HepG2 (cell line): ENCODE measurements at regions not wholly inside any gene's neighbourhood (a gene's known extent, or its start where the extent isn't known, plus 50 kb on each side); places are given as distances from the start of the nearest gene placed in this dataset.

Experiments used
- ATAC-seq: fragments of 200-7000 bp; cut with Tn5 transposase; 3 replicates; pipeline ENCODE4 v1.9.1; 2020; ENCODE audit warnings: mild to moderate bottlenecking, moderate library complexity
- BruUV-seq: library from RNA; stranded (reverse); fragments of 400-500 nt; replicated peaks from 2 replicates; lab custom pipeline; 2021; lab: Mats Ljungman, UMichigan
- CTCF ChIA-PET: fragments of 300-600 bp; formaldehyde crosslinking; extraction: SDS; loops from one replicate; lab custom pipeline; 2021; ENCODE audit warnings: low total read pairs, inconsistent platforms, low intra/inter-chr PET ratio; lab: Yijun Ruan, JAX
- POLR2A ChIA-PET: fragments of 350-600 bp; sonication (Branson Sonifier 250); formaldehyde crosslinking; loops from one replicate; lab custom pipeline; 2020; ENCODE audit warnings: antibody characterized with exemption, inconsistent platforms; lab: Yijun Ruan, JAX
- DNase-seq: peaks from one replicate; pipeline ENCODE4 v3.0.0-alpha.2; 2015; ENCODE audit warnings: low spot score
- FAIRE-seq: peaks from 3 replicates; lab custom pipeline; 2011; peaks lifted over from hg19 to GRCh38; lab: Jason Lieb, UNC
- H2AFZ ChIP-seq: one replicate; pipeline ENCODE4 v1.6.1; 2011; ENCODE audit warnings: low read length, inconsistent platforms
- H3K27ac ChIP-seq: fragments of 300-600 bp; 3 replicates; pipeline ENCODE4 v1.8.0; 2011; ENCODE audit warnings: mixed run types, mild to moderate bottlenecking, mixed read lengths, low read length, inconsistent platforms; ENCODE audit not compliant: insufficient read depth; ENCODE audit errors: extremely low read length
- H3K27me3 ChIP-seq, 2 experiments: fragments of 200-600 bp in 1 of 2; 2 replicates in 1 of 2; 3 replicates in 1 of 2; pipeline versions ENCODE4 v1.6.0 to v1.8.0; 2011; ENCODE audit warnings: low read length in 2 of 2, mild to moderate bottlenecking in 2 of 2, moderate library complexity in 2 of 2, inconsistent platforms in 1 of 2; ENCODE audit not compliant: insufficient read depth in 2 of 2, control insufficient read depth in 1 of 2
- H3K36me3 ChIP-seq, 2 experiments: fragments of 200-600 bp in 1 of 2; replicated peaks in 1 of 2; 2 replicates in 1 of 2; 3 replicates in 1 of 2; pipeline versions ENCODE4 v1.5.1 to v1.8.0; 2011; ENCODE audit warnings: low read length in 2 of 2, inconsistent platforms in 1 of 2; ENCODE audit not compliant: insufficient read depth in 2 of 2, control insufficient read depth in 1 of 2
- H3K4me1 ChIP-seq: 2 replicates; pipeline ENCODE4 v1.5.1; 2012; ENCODE audit warnings: low read length, inconsistent platforms; ENCODE audit not compliant: insufficient read depth
- H3K4me2 ChIP-seq: 2 replicates; pipeline ENCODE4 v1.6.0; 2011; ENCODE audit warnings: low read depth, low read length, inconsistent platforms
- H3K4me3 ChIP-seq, 3 experiments: fragments of 200-600 bp in 1 of 3; sonication (generic), shearing (Covaris generic) in 1 of 3; replicated peaks in 1 of 3; 2 replicates each; pipeline ENCODE4 v1.5.1; 2011 to 2016; ENCODE audit warnings: low read length in 3 of 3, inconsistent platforms in 2 of 3, low read depth in 2 of 3, mild to moderate bottlenecking in 2 of 3, control low read depth in 1 of 3, mixed read lengths in 1 of 3; ENCODE audit not compliant: insufficient read depth in 1 of 3
- H3K79me2 ChIP-seq: one replicate; pipeline ENCODE4 v1.6.1; 2011; ENCODE audit warnings: low read length, inconsistent platforms; ENCODE audit not compliant: insufficient read depth
- H3K9ac ChIP-seq: 2 replicates; pipeline ENCODE4 v1.6.0; 2011; ENCODE audit warnings: mild to moderate bottlenecking, low read depth, low read length, inconsistent platforms; ENCODE audit not compliant: insufficient read depth
- H3K9me3 ChIP-seq: 2 replicates; pipeline ENCODE4 v1.5.1; 2012; ENCODE audit warnings: mild to moderate bottlenecking, low read length
- H4K20me1 ChIP-seq: 2 replicates; pipeline ENCODE4 v1.6.0; 2011; ENCODE audit warnings: inconsistent platforms, mild to moderate bottlenecking, low read length, moderate library complexity; ENCODE audit not compliant: insufficient read depth
- ARNT ChIP-seq: fragments of 450-650 bp; IDR thresholded peaks from 2 replicates; pipeline ENCODE4 v1.6.1; 2017
- ATF7-NPFF ChIP-seq: sonication (generic); formaldehyde crosslinking; IDR thresholded peaks from 2 replicates; pipeline ENCODE4 v1.8.1; 2023; ENCODE audit warnings: mild to moderate bottlenecking, low read depth, missing genetic modification reagents, moderate library complexity
- CBX2 ChIP-seq, 2 experiments: fragments of 200-600 bp in 1 of 2; sonication (generic); formaldehyde crosslinking in 1 of 2; IDR thresholded peaks; 2 replicates each; pipeline versions ENCODE4 v1.7.0 to v1.8.1; 2018 to 2022; ENCODE audit warnings: low read depth in 2 of 2, low read length in 1 of 2, mild to moderate bottlenecking in 1 of 2, missing genetic modification reagents in 1 of 2
- CEBPB ChIP-seq: IDR thresholded peaks from 2 replicates; pipeline ENCODE4 v1.6.1; 2011; ENCODE audit warnings: low read depth, low read length, improper control_type of control experiment, borderline replicate concordance
- NCOR1 ChIP-seq: fragments of 200-600 bp; sonication (generic); IDR thresholded peaks from 2 replicates; pipeline ENCODE4 v1.7.0; 2017; ENCODE audit warnings: antibody characterized with exemption, low read length, borderline replicate concordance
- RARA ChIP-seq: IDR thresholded peaks from 2 replicates; pipeline ENCODE4 v1.6.1; 2016; ENCODE audit warnings: missing genetic modification reagents, missing compliant biosample characterization
- TERF1 ChIP-seq: sonication (generic); formaldehyde crosslinking; IDR thresholded peaks from 2 replicates; pipeline ENCODE4 v1.8.0; 2022; ENCODE audit warnings: mild to moderate bottlenecking, missing genetic modification reagents, moderate library complexity
- THAP11 ChIP-seq: IDR thresholded peaks from 2 replicates; pipeline ENCODE4 v1.6.1; 2016; ENCODE audit warnings: missing biosample characterization, missing genetic modification reagents
- ZNF296 ChIP-seq: sonication (generic); formaldehyde crosslinking; conservative IDR thresholded peaks from 2 replicates; pipeline ENCODE4 v1.5.0; 2020; ENCODE audit warnings: mild to moderate bottlenecking, missing genetic modification reagents
- WGBS: methylation state at CpG from one replicate; pipeline ENCODE4 v1.1.6; 2017; ENCODE audit warnings: low lambda C conversion rate; 5-methylcytosine and 5-hydroxymethylcytosine counted together
- in situ Hi-C: cut with HindIII; loops from 2 replicates; pipeline ENCODE4 v1.10.0; 2017; ENCODE audit warnings: low pct_unique_long_range_greater_than_20kb; ENCODE audit not compliant: extremely low pct_ligation_motif_present
- intact Hi-C: fragments of 100-400 bp; cut with micrococcal nuclease; formaldehyde crosslinking; loops from one replicate; pipeline ENCODE4 v1.10.0; 2022; ENCODE audit not compliant: unreplicated experiment
- TF ChIP-seq, protein P1 (sequence below): sonication (generic); formaldehyde crosslinking; IDR thresholded peaks from 2 replicates; pipeline ENCODE4 v1.8.0; 2022; ENCODE audit warnings: mild to moderate bottlenecking, missing genetic modification reagents

GRCh38 chr5:163385824-163386223, 51.6 kb upstream of the CCNG1 start:
- H3K4me1 ChIP-seq = no peaks in the 10 kb centered on the region
- ChIA-PET CTCF (no interaction called here), POLR2A (no interaction called here)
- H4K20me1 ChIP-seq = no peaks in the 10 kb centered on the region
- H3K9me3 ChIP-seq = no peaks in the 10 kb centered on the region
- H3K36me3 ChIP-seq = no peaks in the 10 kb centered on the region
- no TSS peak for BruUV-seq
- H3K9ac ChIP-seq = no peak overlapping the region
- in situ Hi-C loops (no loop called here), intact Hi-C loops (no loop called here)
- no peak for ATAC-seq
- no peak for FAIRE-seq
- H3K79me2 ChIP-seq = no peaks in the 10 kb centered on the region
- WGBS = 0% methylated on average over 1 of the region's 1 CpG
- H3K4me3 ChIP-seq = no peak overlapping the region
- H3K4me2 ChIP-seq = no peak overlapping the region
- no peak overlapping the region for H2AFZ ChIP-seq
- H3K27me3 ChIP-seq = no peaks in the 10 kb centered on the region
- H3K27ac ChIP-seq = no peak overlapping the region
- DNase-seq = no peak
- TF ChIP-seq, protein P1, sequence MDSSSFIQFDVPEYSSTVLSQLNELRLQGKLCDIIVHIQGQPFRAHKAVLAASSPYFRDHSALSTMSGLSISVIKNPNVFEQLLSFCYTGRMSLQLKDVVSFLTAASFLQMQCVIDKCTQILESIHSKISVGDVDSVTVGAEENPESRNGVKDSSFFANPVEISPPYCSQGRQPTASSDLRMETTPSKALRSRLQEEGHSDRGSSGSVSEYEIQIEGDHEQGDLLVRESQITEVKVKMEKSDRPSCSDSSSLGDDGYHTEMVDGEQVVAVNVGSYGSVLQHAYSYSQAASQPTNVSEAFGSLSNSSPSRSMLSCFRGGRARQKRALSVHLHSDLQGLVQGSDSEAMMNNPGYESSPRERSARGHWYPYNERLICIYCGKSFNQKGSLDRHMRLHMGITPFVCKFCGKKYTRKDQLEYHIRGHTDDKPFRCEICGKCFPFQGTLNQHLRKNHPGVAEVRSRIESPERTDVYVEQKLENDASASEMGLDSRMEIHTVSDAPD (CRISPR knock-in tag) = no peak
- TF ChIP-seq ARNT = no peak
- no peak for TF ChIP-seq THAP11 (CRISPR knock-in tag)
- no peak for TF ChIP-seq ATF7-NPFF (CRISPR knock-in tag)
- no peak for TF ChIP-seq ZNF296
- TF ChIP-seq TERF1 (CRISPR knock-in tag) = no peak
- no peak for TF ChIP-seq RARA (CRISPR knock-in tag)

DNA sequence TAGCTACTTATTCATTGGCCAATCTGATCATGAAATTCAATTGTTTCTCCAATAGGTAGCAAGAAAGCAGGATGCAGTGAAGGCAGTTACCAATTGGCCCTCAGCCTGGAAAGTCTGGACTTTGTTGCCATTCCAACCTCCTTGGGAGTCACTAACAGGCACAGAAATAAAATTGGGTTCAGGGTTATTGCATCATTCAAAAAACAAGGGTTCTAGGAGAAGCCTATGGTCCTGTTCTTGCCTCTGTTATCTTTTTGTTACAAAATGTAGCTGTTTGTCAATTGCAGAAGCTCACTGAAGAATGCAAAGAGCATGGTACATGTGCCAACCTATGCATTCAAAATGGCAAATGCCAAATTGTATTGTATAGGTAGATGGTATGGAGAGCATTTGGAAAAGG, 51.0 kb upstream of the CCNG1 start:
- H3K4me1 ChIP-seq = no peaks in the 10 kb centered on the region
- H4K20me1 ChIP-seq = no peaks in the 10 kb centered on the region
- H3K27ac ChIP-seq = no peak overlapping the region
- no peak overlapping the region for H3K4me2 ChIP-seq
- no peaks in the 10 kb centered on the region for H3K79me2 ChIP-seq
- DNase-seq = no peak
- no peak for ATAC-seq
- no peak overlapping the region for H3K4me3 ChIP-seq
- no peak for FAIRE-seq
- no peak overlapping the region for H2AFZ ChIP-seq
- POLR2A ChIA-PET = no interaction called here
- in situ Hi-C loops = no loop called here
- no peaks in the 10 kb centered on the region for H3K9me3 ChIP-seq
- H3K9ac ChIP-seq = no peak overlapping the region
- no peaks in the 10 kb centered on the region for H3K36me3 ChIP-seq
- intact Hi-C loops = no loop called here
- CTCF ChIA-PET = no interaction called here
- no TSS peak for BruUV-seq
- no peaks in the 10 kb centered on the region for H3K27me3 ChIP-seq
- TF ChIP-seq CBX2 (IDR thresholded peaks at IDR 0.05; ENCODE audit: low read depth, low read length) (no peak), CBX2 (CRISPR knock-in tag; IDR thresholded peaks at IDR 0.05; ENCODE audit: low read depth) (no peak), CEBPB (0 out of 2 replicates have a peak, but pooled peaks have one; percentile 15), NCOR1 (no peak)
